Keratinocyte (primary cell): ENCODE measurements at regions not wholly inside any gene's neighbourhood (a gene's known extent, or its start where the extent isn't known, plus 50 kb on each side); places are given as distances from the start of the nearest gene placed in this dataset.

ENCODE experiments used
- DNase-seq: peaks from one replicate; pipeline ENCODE4 v3.0.0-alpha.2; 2011; ENCODE audit warnings: low read depth, missing footprints, low spot score
- FAIRE-seq: peaks from 2 replicates; lab custom pipeline; 2011; peaks lifted over from hg19 to GRCh38; lab: Jason Lieb, UNC
- H2AFZ ChIP-seq: 2 replicates; pipeline ENCODE4 v1.6.0; 2012; ENCODE audit warnings: low read length, control low read depth, inconsistent platforms; ENCODE audit not compliant: control insufficient read depth
- H3K27ac ChIP-seq: 2 replicates; pipeline ENCODE4 v1.5.1; 2011; ENCODE audit warnings: low read length; ENCODE audit not compliant: control insufficient read depth, insufficient read depth
- H3K27me3 ChIP-seq: 3 replicates; pipeline ENCODE4 v1.6.0; 2011; ENCODE audit warnings: low read length; ENCODE audit not compliant: control insufficient read depth, insufficient read depth; ENCODE audit errors: extremely low read depth
- H3K36me3 ChIP-seq, 2 experiments: 2 replicates in 1 of 2; 3 replicates in 1 of 2; pipeline ENCODE4 v1.5.1; 2011; ENCODE audit warnings: low read length in 2 of 2, mild to moderate bottlenecking in 1 of 2; ENCODE audit not compliant: control insufficient read depth in 2 of 2, insufficient read depth in 2 of 2; ENCODE audit errors: extremely low read depth in 1 of 2
- H3K4me1 ChIP-seq: 3 replicates; pipeline ENCODE4 v1.5.1; 2011; ENCODE audit warnings: low read length; ENCODE audit not compliant: control insufficient read depth, insufficient read depth; ENCODE audit errors: extremely low read depth
- H3K4me2 ChIP-seq: 3 replicates; pipeline ENCODE4 v1.6.0; 2011; ENCODE audit warnings: low read depth, low read length; ENCODE audit not compliant: control insufficient read depth, insufficient read depth; ENCODE audit errors: extremely low read depth
- H3K4me3 ChIP-seq, 3 experiments: fragments of 200-600 bp in 1 of 3; sonication (generic) in 1 of 3; 2 replicates in 2 of 3; 3 replicates in 1 of 3; pipeline ENCODE4 v1.5.1; 2011 to 2016; ENCODE audit warnings: low read length in 3 of 3, mild to moderate bottlenecking in 3 of 3, control low read depth in 2 of 3, inconsistent platforms in 1 of 3, low read depth in 1 of 3, mixed read lengths in 1 of 3, mixed run types in 1 of 3, moderate library complexity in 1 of 3; ENCODE audit not compliant: control insufficient read depth in 2 of 3, insufficient read depth in 2 of 3; ENCODE audit errors: extremely low read depth in 1 of 3
- H3K79me2 ChIP-seq: 2 replicates; pipeline ENCODE4 v1.6.0; 2012; ENCODE audit warnings: low read length; ENCODE audit not compliant: control insufficient read depth, insufficient read depth
- H3K9ac ChIP-seq: 3 replicates; pipeline ENCODE4 v1.6.0; 2011; ENCODE audit warnings: low read length; ENCODE audit not compliant: control insufficient read depth, insufficient read depth; ENCODE audit errors: extremely low read depth
- H3K9me1 ChIP-seq: 3 replicates; pipeline ENCODE4 v1.6.0; 2011; ENCODE audit warnings: low read length; ENCODE audit not compliant: control insufficient read depth, insufficient read depth; ENCODE audit errors: extremely low read depth
- H3K9me3 ChIP-seq: 2 replicates; pipeline ENCODE4 v1.5.1; 2012; ENCODE audit warnings: low read depth, low read length; ENCODE audit not compliant: control insufficient read depth
- H4K20me1 ChIP-seq: 3 replicates; pipeline ENCODE4 v1.6.0; 2011; ENCODE audit warnings: low read length; ENCODE audit not compliant: control insufficient read depth, insufficient read depth; ENCODE audit errors: extremely low read depth
- EZH2 ChIP-seq: IDR thresholded peaks from one replicate; pipeline ENCODE4 v1.6.1; 2012; ENCODE audit warnings: inconsistent platforms, mild to moderate bottlenecking, low read length, moderate library complexity
- dilution Hi-C: fragments of 300-500 bp; cut with MboI; formaldehyde crosslinking; loops from one replicate; pipeline ENCODE4 v1.7.0; 2020; ENCODE audit warnings: low sequenced_read_pairs; ENCODE audit not compliant: extremely low pct_ligation_motif_present
- TF ChIP-seq, protein P1 (sequence below), 3 experiments: IDR thresholded peaks in 1 of 3; conservative IDR thresholded peaks in 1 of 3; optimal IDR thresholded peaks in 1 of 3; 2 replicates in 2 of 3; 3 replicates in 1 of 3; pipeline versions ENCODE3 to v1.5.1; 2011; ENCODE audit warnings: low read length in 3 of 3, mild to moderate bottlenecking in 3 of 3, moderate library complexity in 2 of 3, control low read depth in 1 of 3, inconsistent platforms in 1 of 3; ENCODE audit not compliant: insufficient read depth in 2 of 3; ENCODE audit errors: extremely low read depth in 1 of 3

GRCh38 chr7:47170516-47170915 is 411.4 kb downstream of the TNS3 start:
- DNase-seq = no peak
- no peaks in the 10 kb centered on the region for H3K79me2 ChIP-seq

GRCh38 chr7:47154791-47155190 is 427.1 kb downstream of the TNS3 start:
- Histone ChIP-seq H3K9me3 (no peaks in the 10 kb centered on the region), H3K36me3 (no peaks in the 10 kb centered on the region), H3K4me2 (no peak overlapping the region), H2AFZ (no peak overlapping the region), H3K27me3 (peaks cover 3% of the 10 kb centered on the region), H3K27ac (no peak overlapping the region), H3K9ac (no peak overlapping the region), H3K4me3 (no peak overlapping the region), H4K20me1 (no peaks in the 10 kb centered on the region), H3K9me1 (no peaks in the 10 kb centered on the region), H3K4me1 (no peaks in the 10 kb centered on the region), H3K79me2 (no peaks in the 10 kb centered on the region)
- TF ChIP-seq, protein P1, sequence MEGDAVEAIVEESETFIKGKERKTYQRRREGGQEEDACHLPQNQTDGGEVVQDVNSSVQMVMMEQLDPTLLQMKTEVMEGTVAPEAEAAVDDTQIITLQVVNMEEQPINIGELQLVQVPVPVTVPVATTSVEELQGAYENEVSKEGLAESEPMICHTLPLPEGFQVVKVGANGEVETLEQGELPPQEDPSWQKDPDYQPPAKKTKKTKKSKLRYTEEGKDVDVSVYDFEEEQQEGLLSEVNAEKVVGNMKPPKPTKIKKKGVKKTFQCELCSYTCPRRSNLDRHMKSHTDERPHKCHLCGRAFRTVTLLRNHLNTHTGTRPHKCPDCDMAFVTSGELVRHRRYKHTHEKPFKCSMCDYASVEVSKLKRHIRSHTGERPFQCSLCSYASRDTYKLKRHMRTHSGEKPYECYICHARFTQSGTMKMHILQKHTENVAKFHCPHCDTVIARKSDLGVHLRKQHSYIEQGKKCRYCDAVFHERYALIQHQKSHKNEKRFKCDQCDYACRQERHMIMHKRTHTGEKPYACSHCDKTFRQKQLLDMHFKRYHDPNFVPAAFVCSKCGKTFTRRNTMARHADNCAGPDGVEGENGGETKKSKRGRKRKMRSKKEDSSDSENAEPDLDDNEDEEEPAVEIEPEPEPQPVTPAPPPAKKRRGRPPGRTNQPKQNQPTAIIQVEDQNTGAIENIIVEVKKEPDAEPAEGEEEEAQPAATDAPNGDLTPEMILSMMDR (optimal IDR thresholded peaks at IDR 0.05 in 1 of 3, IDR thresholded peaks at IDR 0.05 in 1 of 3, conservative IDR thresholded peaks at IDR 0.05 in 1 of 3; ENCODE audit: extremely low read depth in 1 of 3, insufficient read depth in 2 of 3, low read length in 3 of 3) = no peak
- TF ChIP-seq EZH2 = no peak
- dilution Hi-C loops = no loop called here
- no peak for DNase-seq
- FAIRE-seq = no peak

More at GRCh38 chr7:47170516-47170915, 411.4 kb downstream of the TNS3 start:
- no peak overlapping the region for H3K4me2 ChIP-seq
- H3K9me3 ChIP-seq = no peaks in the 10 kb centered on the region
- H3K4me1 ChIP-seq = no peaks in the 10 kb centered on the region
- dilution Hi-C loops = no loop called here
- no peak overlapping the region for H2AFZ ChIP-seq
- H3K9ac ChIP-seq = no peak overlapping the region
- peaks cover 6% of the 10 kb centered on the region for H3K27me3 ChIP-seq
- H4K20me1 ChIP-seq = no peaks in the 10 kb centered on the region
- no peak for FAIRE-seq
- H3K27ac ChIP-seq = no peak overlapping the region
- no peaks in the 10 kb centered on the region for H3K9me1 ChIP-seq
- TF ChIP-seq EZH2 = no peak
- TF ChIP-seq, protein P1 (optimal IDR thresholded peaks at IDR 0.05 in 1 of 3, IDR thresholded peaks at IDR 0.05 in 1 of 3, conservative IDR thresholded peaks at IDR 0.05 in 1 of 3; ENCODE audit: extremely low read depth in 1 of 3, insufficient read depth in 2 of 3, low read length in 3 of 3) = peak; percentile 28 to 54 (median 46)
- H3K36me3 ChIP-seq = no peaks in the 10 kb centered on the region
- no peak overlapping the region for H3K4me3 ChIP-seq
